GM13977 (cell line): ENCODE measurements at regions not wholly inside any gene's neighbourhood (a gene's known extent, or its start where the extent isn't known, plus 50 kb on each side); places are given as distances from the start of the nearest gene placed in this dataset.

Source experiments
- DNase-seq: peaks from one replicate; pipeline ENCODE4 v3.0.0; 2012; ENCODE audit warnings: low spot score
- in situ Hi-C: fragments of 300-500 bp; cut with MboI; formaldehyde crosslinking; loops from one replicate; pipeline ENCODE4 v1.12.0; 2022; ENCODE audit warnings: low sequenced_read_pairs, low pct_unique_long_range_greater_than_20kb, mixed read lengths, inconsistent platforms; ENCODE audit not compliant: unreplicated experiment
- TF ChIP-seq, protein P1 (sequence below): IDR thresholded peaks from 2 replicates; pipeline ENCODE4 v1.5.1; 2012; ENCODE audit warnings: mild to moderate bottlenecking, control low read depth; ENCODE audit not compliant: insufficient read depth; ENCODE audit errors: extremely low read depth, missing control alignments

- in situ Hi-C loops = no loop called here
- no peak for DNase-seq
- TF ChIP-seq, protein P1, sequence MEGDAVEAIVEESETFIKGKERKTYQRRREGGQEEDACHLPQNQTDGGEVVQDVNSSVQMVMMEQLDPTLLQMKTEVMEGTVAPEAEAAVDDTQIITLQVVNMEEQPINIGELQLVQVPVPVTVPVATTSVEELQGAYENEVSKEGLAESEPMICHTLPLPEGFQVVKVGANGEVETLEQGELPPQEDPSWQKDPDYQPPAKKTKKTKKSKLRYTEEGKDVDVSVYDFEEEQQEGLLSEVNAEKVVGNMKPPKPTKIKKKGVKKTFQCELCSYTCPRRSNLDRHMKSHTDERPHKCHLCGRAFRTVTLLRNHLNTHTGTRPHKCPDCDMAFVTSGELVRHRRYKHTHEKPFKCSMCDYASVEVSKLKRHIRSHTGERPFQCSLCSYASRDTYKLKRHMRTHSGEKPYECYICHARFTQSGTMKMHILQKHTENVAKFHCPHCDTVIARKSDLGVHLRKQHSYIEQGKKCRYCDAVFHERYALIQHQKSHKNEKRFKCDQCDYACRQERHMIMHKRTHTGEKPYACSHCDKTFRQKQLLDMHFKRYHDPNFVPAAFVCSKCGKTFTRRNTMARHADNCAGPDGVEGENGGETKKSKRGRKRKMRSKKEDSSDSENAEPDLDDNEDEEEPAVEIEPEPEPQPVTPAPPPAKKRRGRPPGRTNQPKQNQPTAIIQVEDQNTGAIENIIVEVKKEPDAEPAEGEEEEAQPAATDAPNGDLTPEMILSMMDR = no peak
Measured at GRCh38 chr18:55018602-55019001, 59.3 kb upstream of the CCDC68 start.

DNA sequence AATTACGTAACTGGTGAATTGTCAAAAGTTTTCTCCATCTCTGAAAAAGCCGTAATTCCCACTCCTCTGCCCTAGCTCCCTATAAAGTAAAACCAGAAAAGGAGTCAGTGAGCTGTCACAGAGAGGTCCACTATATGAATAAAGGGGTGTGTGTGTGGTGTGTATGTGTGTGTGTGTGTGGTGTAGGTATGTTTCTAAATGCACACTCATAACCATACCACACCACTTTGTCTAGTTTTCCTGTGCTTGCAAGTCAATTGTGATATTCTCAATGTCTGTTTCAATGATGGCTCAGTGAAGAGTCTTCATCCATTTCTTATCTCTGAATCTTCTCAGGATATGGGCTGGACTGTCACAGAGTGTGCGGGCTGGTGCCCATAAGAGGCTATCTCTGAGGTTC, 54.8 kb upstream of the CCDC68 start:
- TF ChIP-seq, protein P1 = no peak
- in situ Hi-C loops = no loop called here
- DNase-seq = no peak

GRCh38 chr18:55013685-55014084, 54.4 kb upstream of the CCDC68 start:
- in situ Hi-C loops = no loop called here

DNA sequence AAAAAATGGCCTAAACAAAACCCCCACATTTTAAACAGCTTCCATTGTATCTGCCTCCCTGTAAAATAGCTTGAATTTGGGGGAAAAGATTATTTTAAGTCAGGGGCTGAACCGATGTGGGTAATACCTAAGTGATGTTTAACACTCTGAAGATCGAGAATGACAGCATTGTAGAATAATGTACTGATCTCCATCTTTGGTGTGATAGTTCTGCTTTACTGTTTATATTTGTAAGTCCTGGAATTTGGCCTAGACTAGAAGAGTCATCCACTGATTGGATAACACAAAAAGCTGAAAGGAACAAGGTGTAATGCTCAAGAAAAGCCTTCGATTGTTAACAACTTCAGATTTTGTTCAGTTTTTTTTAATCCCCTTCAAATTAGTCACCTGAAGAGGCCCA, 53.8 kb upstream of the CCDC68 start:
- TF ChIP-seq, protein P1 = no peak
- in situ Hi-C loops = no loop called here
- no peak for DNase-seq

More at GRCh38 chr18:55013685-55014084, 54.4 kb upstream of the CCDC68 start:
- DNase-seq = no peak
- TF ChIP-seq, protein P1 = no peak

- in situ Hi-C loops = no loop called here
- DNase-seq = no peak
- TF ChIP-seq, protein P1 = no peak
Measured at GRCh38 chr18:55012008-55012407, 52.7 kb upstream of the CCDC68 start.
